ENCODE measurements at regions not wholly inside any gene's neighbourhood (a gene's known extent, or its start where the extent isn't known, plus 50 kb on each side); places are given as distances from the start of the nearest gene placed in this dataset.

DNA sequence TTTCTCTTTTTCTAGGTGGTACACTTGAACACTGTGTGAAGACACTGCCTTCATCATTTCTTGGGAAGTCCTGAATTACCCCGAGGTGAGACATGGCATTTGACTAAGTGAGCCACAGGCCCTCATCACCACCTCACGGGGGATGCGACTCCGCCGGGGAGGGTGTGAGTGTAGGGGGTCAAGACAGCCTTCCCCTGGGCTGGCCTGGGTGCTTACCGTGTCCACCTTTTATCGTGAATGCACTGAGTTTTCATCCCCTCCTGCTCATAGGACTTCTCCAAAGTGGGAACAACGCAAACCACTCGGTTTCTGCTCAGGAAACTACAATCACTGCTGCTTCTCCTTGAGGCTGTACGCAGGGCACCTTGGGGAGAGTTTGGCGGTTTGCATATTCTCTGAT is 176.9 kb downstream of the SH2D4B start:
- TF ChIP-seq SP4 (IDR thresholded peaks at IDR 0.05; ENCODE audit: low read length) (no peak), SIRT6 (IDR thresholded peaks at IDR 0.05; ENCODE audit: low read length) (no peak)
